IMR-90 (cell line): ENCODE measurements at regions not wholly inside any gene's neighbourhood (a gene's known extent, or its start where the extent isn't known, plus 50 kb on each side); places are given as distances from the start of the nearest gene placed in this dataset.

Source experiments
- ATAC-seq: fragments of 200-7000 bp; cut with Tn5 transposase; 2 replicates; pipeline ENCODE4 v1.9.1; 2020; ENCODE audit warnings: low read depth, mild to moderate bottlenecking, moderate library complexity
- BruUV-seq: library from RNA; stranded (reverse); fragments of 400-500 nt; replicated peaks from 2 replicates; lab custom pipeline; 2021; lab: Mats Ljungman, UMichigan
- CTCF ChIA-PET: fragments of 300-600 bp; formaldehyde crosslinking; extraction: SDS; loops from one replicate; lab custom pipeline; 2021; ENCODE audit warnings: antibody characterized with exemption; lab: Yijun Ruan, JAX
- POLR2A ChIA-PET: fragments of 300-600 bp; sonication (Branson Sonifier 250); formaldehyde crosslinking; loops from one replicate; lab custom pipeline; 2022; ENCODE audit warnings: antibody characterized with exemption; ENCODE audit not compliant: unreplicated experiment; lab: Charles Lee
- DNase-seq: peaks from one replicate; pipeline ENCODE4 v3.0.0; 2013
- H2AFZ ChIP-seq: replicated peaks from 2 replicates; pipeline ENCODE3; 2013; ENCODE audit warnings: low read length, mild to moderate bottlenecking; ENCODE audit not compliant: poor library complexity
- H2AK5ac ChIP-seq: 2 replicates; pipeline ENCODE4 v1.6.1; 2013; ENCODE audit warnings: low read depth, low read length, inconsistent platforms
- H2AK9ac ChIP-seq: replicated peaks from 2 replicates; pipeline ENCODE3; 2013; ENCODE audit warnings: mild to moderate bottlenecking, low read depth, low read length, moderate library complexity; ENCODE audit not compliant: poor library complexity
- H2BK120ac ChIP-seq: 2 replicates; pipeline ENCODE4 v1.6.1; 2013; ENCODE audit warnings: low read depth, low read length, inconsistent platforms
- H2BK15ac ChIP-seq: 3 replicates; pipeline ENCODE4 v1.6.1; 2013; ENCODE audit warnings: low read depth, low read length, inconsistent platforms
- H2BK20ac ChIP-seq: 2 replicates; pipeline ENCODE4 v1.6.1; 2013; ENCODE audit warnings: low read depth, mild to moderate bottlenecking, inconsistent platforms, low read length, moderate library complexity
- H2BK5ac ChIP-seq: 2 replicates; pipeline ENCODE4 v1.6.1; 2013; ENCODE audit warnings: mild to moderate bottlenecking, low read depth, low read length, inconsistent platforms; ENCODE audit not compliant: poor library complexity, severe bottlenecking
- H3K14ac ChIP-seq: replicated peaks from 2 replicates; pipeline ENCODE4 v1.6.1; 2013; ENCODE audit warnings: low read depth, low read length, inconsistent platforms
- H3K18ac ChIP-seq: 2 replicates; pipeline ENCODE4 v1.6.1; 2013; ENCODE audit warnings: low read depth, low read length, control low read depth
- H3K23ac ChIP-seq: 2 replicates; pipeline ENCODE4 v1.6.1; 2013; ENCODE audit warnings: low read depth, low read length, inconsistent platforms
- H3K27ac ChIP-seq: 2 replicates; pipeline ENCODE4 v1.5.1; 2013; ENCODE audit warnings: mild to moderate bottlenecking, control low read depth, low read length; ENCODE audit not compliant: insufficient read depth
- H3K27me3 ChIP-seq: 2 replicates; pipeline ENCODE4 v1.6.1; 2013; ENCODE audit warnings: low read length; ENCODE audit not compliant: control insufficient read depth, insufficient read depth
- H3K36me3 ChIP-seq: 2 replicates; pipeline ENCODE4 v1.6.1; 2013; ENCODE audit warnings: low read length, mixed read lengths; ENCODE audit not compliant: control insufficient read depth, insufficient read depth
- H3K4ac ChIP-seq: 2 replicates; pipeline ENCODE4 v1.6.1; 2013; ENCODE audit warnings: low read depth, low read length, inconsistent platforms
- H3K4me1 ChIP-seq: 2 replicates; pipeline ENCODE4 v1.6.1; 2013; ENCODE audit warnings: low read length, mixed read lengths; ENCODE audit not compliant: control insufficient read depth, insufficient read depth
- H3K4me2 ChIP-seq: 2 replicates; pipeline ENCODE4 v1.6.1; 2013; ENCODE audit warnings: low read depth, mild to moderate bottlenecking, control low read depth, low read length, moderate library complexity
- H3K4me3 ChIP-seq: 2 replicates; pipeline ENCODE4 v1.5.1; 2013; ENCODE audit warnings: low read depth, mild to moderate bottlenecking, control low read depth, low read length, moderate library complexity; ENCODE audit not compliant: insufficient read depth
- H3K56ac ChIP-seq: 2 replicates; pipeline ENCODE4 v1.6.1; 2013; ENCODE audit warnings: low read length, inconsistent platforms; ENCODE audit not compliant: insufficient read depth; ENCODE audit errors: extremely low read depth
- H3K79me1 ChIP-seq, 2 experiments: 2 replicates each; pipeline ENCODE4 v1.6.1; 2013; ENCODE audit warnings: low read length in 2 of 2, inconsistent platforms in 1 of 2, low read depth in 1 of 2
- H3K9ac ChIP-seq: 2 replicates; pipeline ENCODE4 v1.6.1; 2013; ENCODE audit warnings: low read depth, low read length, control low read depth
- H3K9me1 ChIP-seq: 2 replicates; pipeline ENCODE4 v1.6.1; 2013; ENCODE audit warnings: low read length, inconsistent platforms; ENCODE audit not compliant: insufficient read depth
- H3K9me3 ChIP-seq: 2 replicates; pipeline ENCODE4 v1.6.1; 2013; ENCODE audit warnings: low read length; ENCODE audit not compliant: control insufficient read depth, insufficient read depth
- H4K20me1 ChIP-seq: 2 replicates; pipeline ENCODE4 v1.6.1; 2013; ENCODE audit warnings: low read length, inconsistent platforms; ENCODE audit not compliant: insufficient read depth
- H4K5ac ChIP-seq: 2 replicates; pipeline ENCODE4 v1.6.1; 2013; ENCODE audit warnings: mild to moderate bottlenecking, low read depth, low read length, control low read depth
- H4K8ac ChIP-seq, 2 experiments: 2 replicates each; pipeline ENCODE4 v1.6.1; 2013; ENCODE audit warnings: low read depth in 2 of 2, low read length in 2 of 2, control low read depth in 1 of 2, inconsistent platforms in 1 of 2
- H4K91ac ChIP-seq: 2 replicates; pipeline ENCODE4 v1.6.1; 2013; ENCODE audit warnings: low read depth, low read length, inconsistent platforms; ENCODE audit not compliant: insufficient read depth
- BHLHE40 ChIP-seq: fragments of 150-350 bp; IDR thresholded peaks from 2 replicates; pipeline ENCODE4 v1.6.1; 2016; ENCODE audit warnings: mild to moderate bottlenecking, low read depth, low read length
- CEBPB ChIP-seq: IDR thresholded peaks from 2 replicates; pipeline ENCODE4 v1.6.1; 2012; ENCODE audit warnings: low read depth, low read length, improper control_type of control experiment
- CHD1 ChIP-seq: IDR thresholded peaks from 2 replicates; pipeline ENCODE4 v1.6.1; 2012; ENCODE audit warnings: low read depth, low read length, improper control_type of control experiment
- CTCF ChIP-seq: conservative IDR thresholded peaks from 2 replicates; pipeline ENCODE4 v1.5.1; 2012; ENCODE audit warnings: mild to moderate bottlenecking, low read depth, low read length, improper control_type of control experiment
- ELK1 ChIP-seq: fragments of 150-350 bp; IDR thresholded peaks from 2 replicates; pipeline ENCODE4 v1.6.1; 2016; ENCODE audit warnings: low read depth, mild to moderate bottlenecking, low read length, moderate library complexity, borderline replicate concordance
- FOS ChIP-seq: fragments of 150-350 bp; IDR thresholded peaks from 2 replicates; pipeline ENCODE4 v1.6.1; 2016; ENCODE audit warnings: low read depth, low read length
- MAFK ChIP-seq: IDR thresholded peaks from 2 replicates; pipeline ENCODE4 v1.6.1; 2012; ENCODE audit warnings: low read depth, low read length, improper control_type of control experiment
- MAZ ChIP-seq: IDR thresholded peaks from 2 replicates; pipeline ENCODE4 v1.6.1; 2012; ENCODE audit warnings: low read depth, mild to moderate bottlenecking, low read length, improper control_type of control experiment, moderate library complexity, borderline replicate concordance
- MXI1 ChIP-seq: IDR thresholded peaks from 2 replicates; pipeline ENCODE4 v1.6.1; 2012; ENCODE audit warnings: low read depth, mild to moderate bottlenecking, low read length, moderate library complexity, borderline replicate concordance
- NFE2L2 ChIP-seq: fragments of 150-350 bp; IDR thresholded peaks from 2 replicates; pipeline ENCODE4 v1.6.1; 2016; ENCODE audit warnings: low read depth, mild to moderate bottlenecking, low read length
- POLR2A ChIP-seq: IDR thresholded peaks from 2 replicates; pipeline ENCODE4 v1.6.1; 2012; ENCODE audit warnings: mild to moderate bottlenecking, low read depth, low read length
- RAD21 ChIP-seq: IDR thresholded peaks from 2 replicates; pipeline ENCODE4 v1.6.1; 2012; ENCODE audit warnings: low read length, improper control_type of control experiment
- RCOR1 ChIP-seq: IDR thresholded peaks from 2 replicates; pipeline ENCODE4 v1.6.1; 2012; ENCODE audit warnings: mild to moderate bottlenecking, low read length, improper control_type of control experiment; ENCODE audit not compliant: insufficient replicate concordance
- RFX5 ChIP-seq: IDR thresholded peaks from 2 replicates; pipeline ENCODE4 v1.8.0; 2012; ENCODE audit warnings: low read depth, mild to moderate bottlenecking, low read length, moderate library complexity
- SMC3 ChIP-seq: fragments of 150-350 bp; IDR thresholded peaks from 2 replicates; pipeline ENCODE4 v1.6.1; 2016; ENCODE audit warnings: low read depth, mild to moderate bottlenecking, antibody characterized with exemption, low read length, moderate library complexity
- USF2 ChIP-seq: fragments of 150-350 bp; IDR thresholded peaks from 2 replicates; pipeline ENCODE4 v1.6.1; 2017; ENCODE audit warnings: mild to moderate bottlenecking, antibody characterized with exemption, low read length, low read depth
- WGBS, 2 experiments: methylation state at CpG; one replicate each; pipeline versions ENCODE4 v1.1.5 to v1.1.7; 2013; ENCODE audit warnings: missing lambda C conversion rate in 2 of 2; ENCODE audit not compliant: insufficient read length in 1 of 2; ENCODE audit errors: extremely low coverage in 2 of 2; 5-methylcytosine and 5-hydroxymethylcytosine counted together
- dilution Hi-C: fragments of 300-500 bp; cut with HindIII; formaldehyde crosslinking; loops from one replicate; pipeline ENCODE4 v1.14.3; 2018; ENCODE audit warnings: low sequenced_read_pairs; ENCODE audit not compliant: unreplicated experiment
- in situ Hi-C: fragments of 300-500 bp; cut with MboI; formaldehyde crosslinking; loops from 3 replicates; pipeline ENCODE4 v1.14.3; 2019; ENCODE audit warnings: low sequenced_read_pairs, inconsistent platforms, mixed read lengths
- intact Hi-C: fragments of 100-400 bp; cut with micrococcal nuclease; formaldehyde crosslinking; loops from 2 replicates; pipeline ENCODE4 v1.10.0; 2022

GRCh38 chr1:60137406-60137805 lies 63.8 kb upstream of the C1orf87 start:
- no peak overlapping the region for H3K4me2 ChIP-seq
- no peak for ATAC-seq
- H3K27me3 ChIP-seq, result no peaks in the 10 kb centered on the region
- no peak for DNase-seq
- H4K8ac ChIP-seq, result no peak overlapping the region
- H3K36me3 ChIP-seq, result no peaks in the 10 kb centered on the region
- no peak overlapping the region for H3K14ac ChIP-seq
- in situ Hi-C loops (no loop called here), intact Hi-C loops (no loop called here), dilution Hi-C loops (no loop called here)
- H3K27ac ChIP-seq, result no peak overlapping the region
- no peak overlapping the region for H3K56ac ChIP-seq
- no peak overlapping the region for H3K23ac ChIP-seq
- no peak overlapping the region for H3K18ac ChIP-seq
- no peak for TF ChIP-seq RCOR1
- no peak for TF ChIP-seq CEBPB
- no peak for TF ChIP-seq RFX5
- TF ChIP-seq MAFK, result no peak
- no peak for TF ChIP-seq SMC3
- TF ChIP-seq CHD1, result no peak
- no peak for TF ChIP-seq ELK1
- TF ChIP-seq POLR2A, result no peak
- TF ChIP-seq FOS, result no peak
- no peak for TF ChIP-seq USF2
- no peak for TF ChIP-seq MXI1
- TF ChIP-seq BHLHE40, result no peak
- TF ChIP-seq RAD21, result no peak
- no peak for TF ChIP-seq CTCF
- no peak for TF ChIP-seq MAZ
- no peak for TF ChIP-seq NFE2L2
- H4K20me1 ChIP-seq, result no peaks in the 10 kb centered on the region
- no peak overlapping the region for H2AK9ac ChIP-seq
- H2BK120ac ChIP-seq, result no peak overlapping the region
- H3K9me1 ChIP-seq, result no peaks in the 10 kb centered on the region
- BruUV-seq, result no TSS peak
- H2BK20ac ChIP-seq, result no peak overlapping the region
- H2AFZ ChIP-seq, result no peak overlapping the region
- H2AK5ac ChIP-seq, result no peak overlapping the region
- no CpG with 5 or more reads among the region's 2 CpGs for WGBS, 2 experiments
- no peaks in the 10 kb centered on the region for H3K4me1 ChIP-seq
- no peak overlapping the region for H3K4me3 ChIP-seq
- POLR2A ChIA-PET, result no interaction called here
- no peaks in the 10 kb centered on the region for H3K9me3 ChIP-seq
- H3K79me1 ChIP-seq, result no peaks in the 10 kb centered on the region
- H2BK5ac ChIP-seq, result no peak overlapping the region
- CTCF ChIA-PET, result no interaction called here
- H4K5ac ChIP-seq, result no peak overlapping the region
- no peak overlapping the region for H2BK15ac ChIP-seq
- H3K9ac ChIP-seq, result no peak overlapping the region
- H3K4ac ChIP-seq, result no peak overlapping the region
- no peak overlapping the region for H4K91ac ChIP-seq
